ENCODE measurements at regions not wholly inside any gene's neighbourhood (a gene's known extent, or its start where the extent isn't known, plus 50 kb on each side); places are given as distances from the start of the nearest gene placed in this dataset.
"Not testable (repeated sequence)": the region's sequence is repeated elsewhere in the genome, so short reads cannot be mapped to it uniquely, and the experiment has no call there.

GRCh38 chr3:16770021-16770420 is 114.7 kb upstream of the PLCL2 start:
- no peak for DNase-seq

- DNase-seq = no peak
Observed at GRCh38 chr3:16770792-16771191, 114.0 kb upstream of the PLCL2 start.

- DNase-seq = not testable (repeated sequence)
Observed at GRCh38 chr3:16773594-16773993, 111.2 kb upstream of the PLCL2 start.

- not testable (repeated sequence) for DNase-seq
Observed at GRCh38 chr3:16774536-16774935, 110.2 kb upstream of the PLCL2 start.

- no peak for DNase-seq
Observed at GRCh38 chr3:16784973-16785372, 99.8 kb upstream of the PLCL2 start.

GRCh38 chr3:16785465-16785864 is 99.3 kb upstream of the PLCL2 start:
- no peak for DNase-seq

GRCh38 chr3:16788440-16789056 is 96.2 kb upstream of the PLCL2 start:
- DNase-seq = no peak

GRCh38 chr3:16789344-16790120 is 95.2 kb upstream of the PLCL2 start:
- no peak for DNase-seq

GRCh38 chr3:16790432-16791400 is 94.0 kb upstream of the PLCL2 start:
- no peak for DNase-seq

GRCh38 chr3:16793321-16793720 is 91.4 kb upstream of the PLCL2 start:
- no peak for DNase-seq

GRCh38 chr3:16794257-16794656 is 90.5 kb upstream of the PLCL2 start:
- peak; percentile 62 for DNase-seq

- no peak for DNase-seq
Observed at GRCh38 chr3:16795581-16795980, 89.2 kb upstream of the PLCL2 start.

- no peak for DNase-seq
Observed at GRCh38 chr3:16797831-16798230, 86.9 kb upstream of the PLCL2 start.

GRCh38 chr3:16798738-16799137 is 86.0 kb upstream of the PLCL2 start:
- no peak for DNase-seq

GRCh38 chr3:16800361-16800760 is 84.4 kb upstream of the PLCL2 start:
- no peak for DNase-seq

GRCh38 chr3:16801223-16801622 is 83.5 kb upstream of the PLCL2 start:
- no peak for DNase-seq

- peak; percentile 13 for DNase-seq
Observed at GRCh38 chr3:16801698-16802097, 83.1 kb upstream of the PLCL2 start.

- DNase-seq = no peak
Observed at GRCh38 chr3:16802389-16802788, 82.4 kb upstream of the PLCL2 start.

GRCh38 chr3:16803019-16803418 is 81.7 kb upstream of the PLCL2 start:
- DNase-seq = no peak

- DNase-seq = no peak
Observed at GRCh38 chr3:16807391-16807790, 77.4 kb upstream of the PLCL2 start.

- no peak for DNase-seq
Observed at GRCh38 chr3:16808393-16809107, 76.2 kb upstream of the PLCL2 start.

- DNase-seq = no peak
Observed at GRCh38 chr3:16809482-16809881, 75.3 kb upstream of the PLCL2 start.

GRCh38 chr3:16809993-16810392 is 74.8 kb upstream of the PLCL2 start:
- no peak for DNase-seq

Data from DMS53 (cell line).